Naive thymus-derived CD4-positive, alpha-beta T cell (primary cell): ENCODE measurements at regions not wholly inside any gene's neighbourhood (a gene's known extent, or its start where the extent isn't known, plus 50 kb on each side); places are given as distances from the start of the nearest gene placed in this dataset.

Source experiments
- ATAC-seq: fragments of 150-1000 bp; cut with Tn5 transposase; 2 replicates; pipeline ENCODE4 v1.10.0; 2021; ENCODE audit warnings: mild to moderate bottlenecking, moderate library complexity
- CTCF ChIA-PET: fragments of 350-600 bp; sonication (Branson Sonifier 250); formaldehyde crosslinking; loops from one replicate; lab custom pipeline; 2021; ENCODE audit warnings: antibody characterized with exemption; lab: Charles Lee
- POLR2A ChIA-PET: fragments of 350-600 bp; sonication (Branson Sonifier 250); formaldehyde crosslinking; loops from one replicate; lab custom pipeline; 2021; ENCODE audit warnings: antibody characterized with exemption, inconsistent platforms; lab: Charles Lee
- DNase-seq, 9 donors: peaks; one replicate each; pipeline versions ENCODE4 v3.0.0 to v3.0.0-alpha.2; 2020 to 2022; ENCODE audit warnings: mixed read lengths in 1 of 9
- H3K27ac ChIP-seq: one replicate; pipeline ENCODE4 v1.7.0; 2013; ENCODE audit warnings: mild to moderate bottlenecking, low read depth, low read length, moderate library complexity
- H3K27me3 ChIP-seq, 2 donors: one replicate each; pipeline ENCODE4 v1.7.0; 2013; ENCODE audit warnings: low read length in 2 of 2, mild to moderate bottlenecking in 2 of 2, moderate library complexity in 2 of 2; ENCODE audit not compliant: control insufficient read depth in 2 of 2, insufficient read depth in 2 of 2
- H3K36me3 ChIP-seq, 3 experiments: 1 replicate in 2 of 3; 2 replicates in 1 of 3; pipeline ENCODE4 v1.7.0; 2013; ENCODE audit warnings: low read length in 3 of 3, mild to moderate bottlenecking in 3 of 3, moderate library complexity in 1 of 3; ENCODE audit not compliant: insufficient read depth in 3 of 3, control insufficient read depth in 2 of 3
- H3K4me1 ChIP-seq, 2 donors: one replicate each; pipeline ENCODE4 v1.7.0; 2013; ENCODE audit warnings: low read length in 2 of 2, mild to moderate bottlenecking in 2 of 2, moderate library complexity in 1 of 2; ENCODE audit not compliant: control insufficient read depth in 2 of 2, insufficient read depth in 2 of 2
- H3K4me3 ChIP-seq: 2 replicates; pipeline ENCODE4 v1.7.0; 2013; ENCODE audit warnings: mild to moderate bottlenecking, low read length
- H3K9me3 ChIP-seq, 3 experiments: 1 replicate in 2 of 3; 2 replicates in 1 of 3; pipeline ENCODE4 v1.7.0; 2013; ENCODE audit warnings: low read length in 3 of 3; ENCODE audit not compliant: control insufficient read depth in 2 of 3
- H3K27ac Mint-ChIP-seq, 9 donors: one replicate each; pipeline ENCODE4 v1.8.0; 2020 to 2022; ENCODE audit warnings: mixed read lengths in 9 of 9, mild to moderate bottlenecking in 8 of 9, moderate library complexity in 5 of 9, inconsistent platforms in 2 of 9
- H3K27me3 Mint-ChIP-seq, 5 donors: one replicate each; pipeline ENCODE4 v1.8.0; 2021 to 2022; ENCODE audit warnings: mixed read lengths in 5 of 5, mild to moderate bottlenecking in 1 of 5
- H3K36me3 Mint-ChIP-seq, 5 donors: one replicate each; pipeline ENCODE4 v1.8.0; 2020 to 2022; ENCODE audit warnings: mixed read lengths in 5 of 5, mild to moderate bottlenecking in 3 of 5, inconsistent platforms in 1 of 5
- H3K4me1 Mint-ChIP-seq, 7 donors: one replicate each; pipeline ENCODE4 v1.8.0; 2020 to 2022; ENCODE audit warnings: mixed read lengths in 7 of 7, mild to moderate bottlenecking in 3 of 7, inconsistent platforms in 1 of 7
- H3K4me3 Mint-ChIP-seq, 10 donors: one replicate each; pipeline ENCODE4 v1.8.0; 2020 to 2022; ENCODE audit warnings: mild to moderate bottlenecking in 10 of 10, mixed read lengths in 10 of 10, moderate library complexity in 6 of 10, inconsistent platforms in 2 of 10
- H3K9me3 Mint-ChIP-seq, 11 donors: one replicate each; pipeline ENCODE4 v1.8.0; 2020 to 2022; ENCODE audit warnings: mixed read lengths in 11 of 11, mild to moderate bottlenecking in 4 of 11, inconsistent platforms in 1 of 11, moderate library complexity in 1 of 11
- intact Hi-C, 2 donors: fragments of 100-400 bp; cut with micrococcal nuclease; formaldehyde crosslinking; loops; one replicate each; pipeline ENCODE4 v1.15.1; 2023

- Mint-ChIP-seq H3K36me3 (no peaks in the 10 kb centered on the region), H3K27me3 (peaks cover 0 to 4% (median 0%) of the 10 kb centered on the region in 5 donors), H3K27ac (no peak overlapping the region), H3K4me1 (no peaks in the 10 kb centered on the region), H3K9me3 (peaks cover 0 to 3% (median 0%) of the 10 kb centered on the region in 11 donors), H3K4me3 (no peak overlapping the region)
- DNase-seq (no peak), ATAC-seq (no peak)
- Histone ChIP-seq H3K9me3 (no peaks in the 10 kb centered on the region), H3K4me1 (no peaks in the 10 kb centered on the region), H3K36me3 (no peaks in the 10 kb centered on the region), H3K4me3 (no peak overlapping the region), H3K27me3 (peaks cover 0 to 2% of the 10 kb centered on the region in 2 donors), H3K27ac (no peak overlapping the region)
- CTCF ChIA-PET = no interaction called here
- intact Hi-C loops = no loop called here
- POLR2A ChIA-PET = no interaction called here
Observed at GRCh38 chr1:96538883-96539282, 182.7 kb upstream of the PTBP2 start.

DNA sequence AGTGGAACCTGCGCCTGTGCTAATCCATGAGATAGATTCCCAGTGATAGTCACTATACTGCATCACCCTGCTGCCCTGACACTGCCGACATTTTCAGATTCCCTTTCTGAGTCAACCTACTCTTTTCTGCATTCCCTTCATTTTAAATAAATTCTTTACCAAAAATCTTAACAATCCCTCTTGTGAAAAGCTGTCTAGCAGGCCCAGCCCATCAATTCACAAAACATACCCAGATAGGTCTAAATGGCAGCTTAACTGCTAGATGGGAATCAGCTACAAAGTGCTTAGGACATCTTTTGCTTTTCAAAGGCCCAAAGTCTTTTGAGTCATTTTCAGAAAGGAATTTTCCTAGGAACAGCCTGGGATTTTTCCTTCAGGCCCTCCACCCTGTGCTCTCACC lies 180.1 kb upstream of the PTBP2 start:
- no peaks in the 10 kb centered on the region for H3K4me1 Mint-ChIP-seq
- POLR2A ChIA-PET = no interaction called here
- H3K27ac Mint-ChIP-seq = no peak overlapping the region

DNA sequence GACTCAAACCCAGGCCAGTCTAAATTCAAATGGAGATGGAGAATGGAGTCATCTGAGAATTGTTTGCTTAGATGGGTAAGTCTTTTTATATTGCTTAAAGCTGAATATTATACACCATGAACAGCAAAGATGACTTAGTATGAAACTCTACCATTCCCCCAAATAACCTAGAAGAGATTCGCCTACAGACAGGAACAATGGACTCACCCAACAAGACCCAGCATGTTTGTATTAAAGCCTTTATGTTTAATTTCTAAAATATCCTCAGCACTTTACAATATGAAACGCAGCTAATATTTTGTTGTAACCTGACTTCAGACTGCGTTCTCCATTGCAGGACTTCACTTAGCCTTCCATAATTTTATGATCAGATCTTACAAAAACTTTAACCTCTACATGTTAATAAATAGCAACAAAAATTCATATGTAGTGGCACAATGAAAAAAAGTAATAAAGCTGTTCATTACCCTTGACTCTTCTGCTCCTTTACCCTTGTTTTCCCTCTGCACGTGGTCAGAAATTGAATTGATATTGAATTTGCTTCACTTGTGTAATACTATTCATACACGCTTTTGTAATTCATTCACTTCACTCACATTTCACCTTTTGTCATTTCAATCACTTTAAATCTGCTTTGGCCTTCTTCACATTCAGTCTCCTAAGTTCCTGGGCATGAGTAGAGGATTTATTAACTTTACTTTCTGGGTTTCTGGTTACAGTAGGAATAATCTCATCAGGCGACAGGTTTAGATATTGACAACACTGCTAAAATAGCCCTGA lies 177.3 kb upstream of the PTBP2 start:
- H3K36me3 Mint-ChIP-seq = no peaks in the 10 kb centered on the region
- peaks cover 0 to 2% (median 0%) of the 10 kb centered on the region in 11 donors for H3K9me3 Mint-ChIP-seq
- H3K27ac Mint-ChIP-seq = no peak overlapping the region
- no peak overlapping the region for H3K4me3 Mint-ChIP-seq
- ChIA-PET CTCF (no interaction called here), POLR2A (no interaction called here)
- H3K4me3 ChIP-seq = no peak overlapping the region
- no peaks in the 10 kb centered on the region for H3K4me1 Mint-ChIP-seq
- H3K36me3 ChIP-seq = no peaks in the 10 kb centered on the region
- H3K4me1 ChIP-seq = no peaks in the 10 kb centered on the region
- H3K9me3 ChIP-seq = no peaks in the 10 kb centered on the region
- H3K27ac ChIP-seq = no peak overlapping the region
- no peak for ATAC-seq
- no peak for DNase-seq
- intact Hi-C loops = no loop called here
- H3K27me3 ChIP-seq = no peaks in the 10 kb centered on the region
- peaks cover 0 to 4% (median 0%) of the 10 kb centered on the region in 5 donors for H3K27me3 Mint-ChIP-seq

More for the DNA sequence above, 180.1 kb upstream of the PTBP2 start:
- Histone ChIP-seq H3K9me3 (no peaks in the 10 kb centered on the region), H3K36me3 (no peaks in the 10 kb centered on the region), H3K27me3 (peaks cover 0 to 2% of the 10 kb centered on the region in 2 donors), H3K4me3 (no peak overlapping the region), H3K4me1 (no peaks in the 10 kb centered on the region), H3K27ac (no peak overlapping the region)
- intact Hi-C loops = no loop called here
- CTCF ChIA-PET = no interaction called here
- ATAC-seq (no peak), DNase-seq (no peak)
- H3K27me3 Mint-ChIP-seq = peaks cover 0 to 4% (median 0%) of the 10 kb centered on the region in 5 donors
- no peaks in the 10 kb centered on the region for H3K36me3 Mint-ChIP-seq
- H3K9me3 Mint-ChIP-seq = peaks cover 0 to 2% (median 0%) of the 10 kb centered on the region in 11 donors
- H3K4me3 Mint-ChIP-seq = no peak overlapping the region

DNA sequence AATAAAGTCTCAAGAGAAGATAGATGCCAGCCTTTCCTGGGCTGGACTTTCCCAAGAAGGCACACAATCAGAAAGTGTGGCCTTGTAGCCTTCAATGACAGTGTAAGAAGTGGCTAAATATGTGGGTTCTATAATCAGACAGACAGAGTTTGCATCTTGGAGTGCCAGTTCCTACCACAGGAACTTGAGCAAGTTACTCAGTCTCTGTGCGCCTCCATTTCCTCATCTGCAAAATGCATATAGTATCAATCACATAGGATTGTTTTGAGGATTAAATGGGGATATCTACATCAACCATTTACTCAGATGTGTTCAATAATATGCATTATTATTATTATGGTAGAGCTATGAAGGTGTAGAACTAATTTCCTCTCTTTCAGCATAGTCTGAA lies 176.8 kb upstream of the PTBP2 start:
- CTCF ChIA-PET = no interaction called here
- POLR2A ChIA-PET = no interaction called here

GRCh38 chr1:96545935-96546656 lies 175.5 kb upstream of the PTBP2 start:
- Mint-ChIP-seq H3K36me3 (no peaks in the 10 kb centered on the region), H3K4me1 (no peaks in the 10 kb centered on the region), H3K27ac (no peak overlapping the region), H3K4me3 (no peak overlapping the region), H3K9me3 (peaks cover 0 to 2% (median 0%) of the 10 kb centered on the region in 11 donors), H3K27me3 (peaks cover 0 to 4% (median 0%) of the 10 kb centered on the region in 5 donors)
- no peak for DNase-seq
- Histone ChIP-seq H3K27me3 (no peaks in the 10 kb centered on the region), H3K27ac (no peak overlapping the region), H3K4me1 (no peaks in the 10 kb centered on the region), H3K4me3 (no peak overlapping the region), H3K36me3 (no peaks in the 10 kb centered on the region), H3K9me3 (no peaks in the 10 kb centered on the region)
- intact Hi-C loops = no loop called here
- CTCF ChIA-PET = no interaction called here
- no peak for ATAC-seq
- POLR2A ChIA-PET = no interaction called here

More for the DNA sequence above, 176.8 kb upstream of the PTBP2 start:
- Mint-ChIP-seq H3K4me3 (no peak overlapping the region), H3K27ac (no peak overlapping the region), H3K4me1 (no peaks in the 10 kb centered on the region), H3K27me3 (peaks cover 0 to 4% (median 0%) of the 10 kb centered on the region in 5 donors), H3K36me3 (no peaks in the 10 kb centered on the region), H3K9me3 (peaks cover 0 to 2% (median 0%) of the 10 kb centered on the region in 11 donors)
- ATAC-seq = no peak
- no peak for DNase-seq
- no peak overlapping the region for H3K27ac ChIP-seq
- no peaks in the 10 kb centered on the region for H3K4me1 ChIP-seq
- H3K4me3 ChIP-seq = no peak overlapping the region
- H3K9me3 ChIP-seq = no peaks in the 10 kb centered on the region
- H3K36me3 ChIP-seq = no peaks in the 10 kb centered on the region
- H3K27me3 ChIP-seq = no peaks in the 10 kb centered on the region
- intact Hi-C loops = no loop called here

DNA sequence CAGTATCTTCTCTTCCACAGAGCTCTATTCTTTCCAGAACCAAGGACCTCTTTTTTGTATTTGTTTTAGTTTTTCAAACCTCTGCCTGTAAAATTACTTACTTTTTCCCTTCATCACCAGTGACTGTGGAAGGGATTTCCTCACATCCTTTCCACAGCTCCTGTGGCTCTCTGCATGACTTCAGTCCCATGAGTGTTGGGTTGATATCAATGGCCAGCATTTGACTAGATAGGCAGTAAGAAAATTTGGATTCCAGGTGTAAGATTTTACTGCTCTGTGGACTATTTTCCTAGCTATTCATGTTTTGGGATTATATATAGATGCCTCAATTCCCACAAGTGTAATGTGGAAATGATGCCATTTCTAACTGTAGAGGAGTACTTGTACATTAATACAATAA lies 171.5 kb upstream of the PTBP2 start:
- no peaks in the 10 kb centered on the region for H3K9me3 ChIP-seq
- no peak overlapping the region for H3K4me3 ChIP-seq
- H3K36me3 Mint-ChIP-seq = no peaks in the 10 kb centered on the region
- H3K9me3 Mint-ChIP-seq = no peaks in the 10 kb centered on the region
- ChIA-PET CTCF (no interaction called here), POLR2A (no interaction called here)
- no peaks in the 10 kb centered on the region for H3K36me3 ChIP-seq
- intact Hi-C loops = no loop called here
- no peak overlapping the region for H3K27ac Mint-ChIP-seq
- no peak for DNase-seq
- no peaks in the 10 kb centered on the region for H3K4me1 Mint-ChIP-seq
- no peak overlapping the region for H3K4me3 Mint-ChIP-seq
- peaks cover 0 to 1% (median 0%) of the 10 kb centered on the region in 5 donors for H3K27me3 Mint-ChIP-seq
- H3K27ac ChIP-seq = no peak overlapping the region
- no peak for ATAC-seq
- no peaks in the 10 kb centered on the region for H3K4me1 ChIP-seq
- H3K27me3 ChIP-seq = no peaks in the 10 kb centered on the region
